Coronary artery (tissue), 2 donors: ENCODE measurements at regions not wholly inside any gene's neighbourhood (a gene's known extent, or its start where the extent isn't known, plus 50 kb on each side); places are given as distances from the start of the nearest gene placed in this dataset.

Experiments
- DNase-seq: peaks from one replicate; pipeline ENCODE4 v3.0.0-alpha.2; 2017; ENCODE audit warnings: low spot score
- H3K27ac ChIP-seq, 2 donors: fragments of 200-600 bp; sonication (generic); one replicate each; pipeline ENCODE4 v1.5.1; 2016 to 2019
- H3K4me3 ChIP-seq: fragments of 200-600 bp; sonication (generic); 2 replicates; pipeline ENCODE4 v1.5.1; 2016; ENCODE audit warnings: mild to moderate bottlenecking, moderate library complexity
- TF ChIP-seq, protein P1 (sequence below): fragments of 200-600 bp; sonication (generic); IDR thresholded peaks from one replicate; pipeline ENCODE4 v1.5.1; 2019; ENCODE audit warnings: antibody characterized with exemption

- no peak overlapping the region for H3K4me3 ChIP-seq
- H3K27ac ChIP-seq: no peak overlapping the region
- TF ChIP-seq, protein P1, sequence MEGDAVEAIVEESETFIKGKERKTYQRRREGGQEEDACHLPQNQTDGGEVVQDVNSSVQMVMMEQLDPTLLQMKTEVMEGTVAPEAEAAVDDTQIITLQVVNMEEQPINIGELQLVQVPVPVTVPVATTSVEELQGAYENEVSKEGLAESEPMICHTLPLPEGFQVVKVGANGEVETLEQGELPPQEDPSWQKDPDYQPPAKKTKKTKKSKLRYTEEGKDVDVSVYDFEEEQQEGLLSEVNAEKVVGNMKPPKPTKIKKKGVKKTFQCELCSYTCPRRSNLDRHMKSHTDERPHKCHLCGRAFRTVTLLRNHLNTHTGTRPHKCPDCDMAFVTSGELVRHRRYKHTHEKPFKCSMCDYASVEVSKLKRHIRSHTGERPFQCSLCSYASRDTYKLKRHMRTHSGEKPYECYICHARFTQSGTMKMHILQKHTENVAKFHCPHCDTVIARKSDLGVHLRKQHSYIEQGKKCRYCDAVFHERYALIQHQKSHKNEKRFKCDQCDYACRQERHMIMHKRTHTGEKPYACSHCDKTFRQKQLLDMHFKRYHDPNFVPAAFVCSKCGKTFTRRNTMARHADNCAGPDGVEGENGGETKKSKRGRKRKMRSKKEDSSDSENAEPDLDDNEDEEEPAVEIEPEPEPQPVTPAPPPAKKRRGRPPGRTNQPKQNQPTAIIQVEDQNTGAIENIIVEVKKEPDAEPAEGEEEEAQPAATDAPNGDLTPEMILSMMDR: no peak
- peak; percentile 41 for DNase-seq
Measured at GRCh38 chr2:120436885-120437603, 91.1 kb downstream of the INHBB start.

- peak; percentile 26 for DNase-seq
- Histone ChIP-seq H3K27ac (no peak overlapping the region), H3K4me3 (no peak overlapping the region)
- TF ChIP-seq, protein P1: no peak
Measured at GRCh38 chr2:120437604-120438000, 91.7 kb downstream of the INHBB start.

DNA sequence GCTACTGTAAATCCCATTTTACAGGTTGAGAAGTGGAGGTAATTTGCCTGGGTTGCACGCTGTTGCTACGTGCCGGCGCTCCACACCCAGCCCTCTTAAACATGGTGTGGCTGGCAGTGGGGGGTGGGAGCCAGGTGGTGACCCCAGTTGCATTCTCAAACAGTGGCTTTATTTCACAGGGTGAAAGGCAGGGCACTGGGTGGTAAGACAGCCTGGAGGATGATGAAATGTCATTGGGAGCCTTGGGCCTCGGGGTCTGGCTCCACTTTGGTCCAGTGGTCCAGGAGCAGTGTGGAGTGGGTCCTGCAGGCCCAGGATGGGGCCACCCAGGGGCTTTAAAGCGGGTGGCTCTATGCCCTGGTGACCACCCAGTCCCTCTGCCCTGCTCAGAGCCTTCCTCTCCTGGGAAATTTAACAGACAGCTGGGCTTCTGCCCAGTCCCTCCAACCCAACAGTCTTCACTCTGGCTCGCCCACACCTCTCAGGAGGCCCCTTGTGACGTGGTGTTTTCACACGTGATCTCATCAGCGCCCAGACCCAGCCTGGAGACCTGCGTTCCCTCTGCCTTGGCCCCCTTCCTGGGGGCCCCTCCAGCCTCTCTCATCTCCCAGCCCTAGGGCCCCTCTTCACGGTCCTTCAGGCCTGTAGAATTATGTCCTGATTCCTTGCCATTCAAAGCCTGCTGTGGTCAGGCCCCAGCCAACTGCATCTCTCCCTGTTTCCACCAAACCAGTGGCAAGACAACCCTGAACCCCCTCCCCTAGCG, 92.5 kb downstream of the INHBB start:
- Histone ChIP-seq H3K4me3 (no peak overlapping the region), H3K27ac (no peak overlapping the region)
- TF ChIP-seq, protein P1: no peak
- DNase-seq: peak; percentile 45

GRCh38 chr2:120439067-120439368, 93.1 kb downstream of the INHBB start:
- TF ChIP-seq, protein P1: no peak
- no peak for DNase-seq
- H3K27ac ChIP-seq: no peak overlapping the region
- no peak overlapping the region for H3K4me3 ChIP-seq

DNA sequence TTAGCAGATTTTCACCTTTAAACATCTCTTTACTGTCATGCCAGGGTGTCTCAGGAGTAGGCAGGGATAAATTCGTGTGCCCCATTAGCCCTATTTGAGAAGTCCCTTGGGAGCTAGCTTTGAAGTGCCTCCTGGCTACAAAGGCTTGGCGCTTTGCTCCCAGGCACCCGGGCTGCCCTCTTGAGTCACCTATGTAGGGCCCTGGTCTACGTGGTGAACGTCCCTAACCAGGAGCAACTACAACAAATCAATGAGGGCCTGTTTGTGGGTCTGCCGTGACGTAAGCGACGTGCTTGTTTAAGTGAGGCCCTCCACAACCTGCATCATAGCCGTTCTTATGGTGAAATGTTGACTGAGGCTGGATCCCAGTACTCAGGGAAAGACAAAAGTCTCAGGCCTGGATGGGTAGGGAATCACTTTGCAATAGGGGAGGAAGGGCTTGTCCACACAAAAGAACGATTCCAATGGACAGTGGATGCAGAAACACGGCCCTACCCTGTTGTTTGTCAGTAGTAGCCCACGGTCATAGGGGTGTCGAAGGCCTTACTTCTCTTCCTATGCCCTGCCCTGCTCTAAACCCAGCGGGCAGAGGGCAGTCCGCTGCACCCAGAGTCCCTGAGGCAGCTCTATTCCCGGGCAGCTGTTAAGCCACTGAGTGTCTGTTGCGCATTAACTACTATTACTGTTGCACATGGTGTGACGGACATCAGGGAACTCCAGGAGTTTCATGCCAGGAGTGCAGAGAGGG, 93.9 kb downstream of the INHBB start:
- DNase-seq: peak; percentile 50
- H3K4me3 ChIP-seq: no peak overlapping the region
- TF ChIP-seq, protein P1: no peak
- H3K27ac ChIP-seq: no peak overlapping the region

- TF ChIP-seq, protein P1: no peak
- Histone ChIP-seq H3K27ac (no peak overlapping the region), H3K4me3 (no peak overlapping the region)
- peak; percentile 46 for DNase-seq
Measured at GRCh38 chr2:120440521-120441350, 94.8 kb downstream of the INHBB start.
